Cerebellar cortex (tissue), 1 donor: ENCODE measurements at regions not wholly inside any gene's neighbourhood (a gene's known extent, or its start where the extent isn't known, plus 50 kb on each side); places are given as distances from the start of the nearest gene placed in this dataset.
"Not testable (repeated sequence)": the region's sequence is repeated elsewhere in the genome, so short reads cannot be mapped to it uniquely, and the experiment has no call there.

Experiments used
- DNase-seq: peaks from one replicate; pipeline ENCODE4 v3.0.0-alpha.2; 2015; ENCODE audit warnings: low spot score

DNA sequence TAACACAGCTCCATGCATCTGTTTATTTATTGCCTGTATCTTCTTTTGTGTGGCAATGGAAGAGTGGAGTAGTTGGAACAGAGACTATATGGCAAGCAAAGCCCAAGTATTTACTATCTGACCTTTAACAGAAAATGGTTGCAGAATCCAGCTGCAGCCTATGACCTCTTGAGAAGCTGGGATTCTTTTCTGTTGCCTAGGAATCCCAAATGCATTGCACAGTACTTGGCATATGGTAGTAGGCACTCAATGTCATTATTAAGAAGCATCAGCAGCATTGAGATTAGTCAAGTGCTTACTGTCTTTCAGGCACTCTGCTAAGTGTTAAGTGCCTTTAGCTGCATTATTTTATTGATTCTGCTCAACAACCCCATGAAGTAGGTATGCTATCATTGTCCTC lies 331.6 kb downstream of the CCDC85A start:
- no peak for DNase-seq

DNA sequence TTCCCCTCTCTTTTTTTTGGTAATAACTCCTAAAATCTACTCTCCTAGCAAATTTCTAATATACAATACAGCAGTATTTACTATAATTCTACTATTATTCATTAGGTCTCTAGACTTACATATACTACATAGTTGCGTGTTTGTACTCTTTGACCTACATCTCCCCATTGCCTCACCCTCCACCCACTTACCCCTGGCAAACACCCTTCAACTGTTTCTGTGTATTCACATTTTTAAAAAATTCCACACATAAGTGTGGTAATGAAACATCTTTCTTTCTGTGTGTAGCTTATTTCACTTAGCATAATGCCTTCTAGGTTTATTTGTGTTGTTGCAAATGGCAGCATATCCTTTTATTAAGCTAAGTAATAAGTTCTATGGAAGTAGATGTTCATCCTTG lies 336.0 kb downstream of the CCDC85A start:
- no peak for DNase-seq

DNA sequence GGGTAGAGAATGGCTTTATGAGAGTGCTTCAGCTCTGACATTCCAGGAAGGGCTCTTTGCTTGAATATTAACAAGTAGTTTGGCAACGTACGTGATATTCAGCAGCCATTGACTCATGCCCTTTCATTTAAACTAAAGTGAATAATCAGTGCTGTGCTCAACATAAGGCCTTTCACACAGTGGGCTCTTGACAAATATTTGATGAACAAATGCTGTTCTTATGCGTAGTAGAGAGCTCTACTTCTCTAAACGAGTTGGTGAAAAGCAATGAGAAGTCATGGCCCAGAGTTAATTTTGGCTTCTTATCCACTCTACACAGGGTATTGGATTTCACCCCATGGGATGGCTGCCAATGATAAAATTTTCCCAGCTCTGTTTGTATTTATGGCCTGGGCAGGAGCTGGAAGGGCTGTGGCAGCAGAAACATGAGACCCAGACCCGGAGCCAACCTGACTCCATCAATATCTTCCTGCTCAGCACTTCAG lies 338.9 kb downstream of the CCDC85A start:
- peak; percentile 9 for DNase-seq

DNA sequence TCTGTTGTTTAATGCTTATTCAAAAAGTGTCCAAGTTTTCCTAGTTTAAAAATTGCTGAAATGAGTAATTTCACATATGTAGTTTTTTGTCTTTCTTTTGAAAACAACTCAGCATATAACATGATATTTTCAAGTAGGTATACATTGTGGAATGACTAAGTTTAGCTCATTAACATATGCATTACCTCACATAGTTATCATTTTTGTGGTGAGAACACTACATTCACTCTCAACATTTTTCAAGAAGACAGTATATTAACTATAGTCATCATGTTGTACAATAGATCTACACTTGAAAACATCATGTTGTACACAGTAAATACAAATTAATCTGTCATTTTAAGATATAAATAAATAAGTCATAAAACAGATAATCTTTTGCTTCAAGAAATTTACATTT lies 340.0 kb downstream of the CCDC85A start:
- no peak for DNase-seq

DNA sequence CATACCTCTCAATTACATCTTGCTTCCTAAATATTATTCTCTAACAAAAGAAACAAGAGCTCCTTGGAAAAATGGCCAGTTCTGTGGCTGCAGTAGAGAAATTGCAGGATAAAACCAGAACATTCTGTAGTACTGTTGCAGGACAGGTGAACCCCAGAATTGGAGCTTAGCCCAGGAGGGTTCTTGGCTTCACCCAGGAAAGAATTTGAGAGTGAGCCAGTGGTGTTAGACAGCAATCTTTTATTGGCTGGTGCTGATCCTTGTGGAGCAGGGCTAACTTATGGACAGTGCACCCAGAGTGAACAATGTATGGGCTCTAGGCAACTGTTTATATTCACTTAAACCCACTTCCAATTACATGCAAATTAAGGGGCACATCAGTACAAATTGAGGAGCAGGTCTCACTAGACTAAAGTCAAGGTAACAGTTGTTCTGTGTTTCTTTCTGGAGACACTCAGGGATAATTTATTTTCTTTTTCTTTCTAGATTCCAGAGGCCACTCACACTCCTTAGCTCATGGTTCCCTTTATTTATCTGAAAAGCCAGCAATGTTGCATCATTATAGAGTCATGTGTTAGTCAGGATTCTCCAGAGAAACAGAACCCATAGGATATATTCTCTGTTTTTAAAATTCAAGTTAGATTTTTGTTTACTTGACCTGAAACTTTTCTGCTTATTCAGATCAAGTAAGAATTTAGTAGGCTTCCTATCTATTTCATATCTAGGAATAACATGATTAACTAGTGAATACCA lies 348.1 kb downstream of the CCDC85A start:
- DNase-seq = peak; percentile 47

DNA sequence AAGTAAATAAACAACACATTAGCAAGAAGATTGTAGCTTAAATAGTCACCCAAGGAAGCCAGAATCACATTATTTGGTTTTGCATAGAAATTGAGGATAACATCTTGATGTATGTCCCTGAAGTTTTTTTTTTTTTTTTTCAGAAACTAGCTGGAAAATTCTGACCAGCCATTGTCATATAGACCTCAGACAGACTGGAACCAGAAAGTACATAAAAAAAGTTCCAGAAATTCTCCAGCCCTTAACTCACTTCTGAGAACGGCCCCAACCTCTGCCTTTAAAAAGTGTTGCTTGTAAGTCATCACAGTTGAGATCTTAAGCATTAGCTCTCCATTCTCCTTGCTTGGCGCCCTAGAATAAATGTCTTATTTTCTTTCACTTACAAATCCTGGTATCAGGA lies 350.5 kb downstream of the CCDC85A start:
- no peak for DNase-seq

DNA sequence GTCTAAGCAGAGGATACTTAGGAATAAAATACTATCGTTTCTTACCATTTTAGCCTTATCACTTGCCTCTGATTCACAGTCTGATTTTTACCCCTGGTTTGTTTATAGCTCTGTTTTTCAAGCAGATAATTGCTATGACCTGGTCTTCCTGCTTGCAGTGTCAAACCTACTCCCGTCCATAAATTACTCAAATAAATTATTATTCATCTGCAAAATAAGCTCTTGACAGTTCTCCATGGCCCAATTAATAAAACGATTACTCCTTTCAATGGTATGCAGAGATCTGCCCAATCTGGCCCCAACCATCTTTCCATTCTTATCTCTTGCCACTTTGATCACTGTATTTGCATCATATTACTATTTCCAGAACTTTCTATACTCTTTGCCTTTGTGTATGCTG lies 354.0 kb downstream of the CCDC85A start:
- DNase-seq = no peak

DNA sequence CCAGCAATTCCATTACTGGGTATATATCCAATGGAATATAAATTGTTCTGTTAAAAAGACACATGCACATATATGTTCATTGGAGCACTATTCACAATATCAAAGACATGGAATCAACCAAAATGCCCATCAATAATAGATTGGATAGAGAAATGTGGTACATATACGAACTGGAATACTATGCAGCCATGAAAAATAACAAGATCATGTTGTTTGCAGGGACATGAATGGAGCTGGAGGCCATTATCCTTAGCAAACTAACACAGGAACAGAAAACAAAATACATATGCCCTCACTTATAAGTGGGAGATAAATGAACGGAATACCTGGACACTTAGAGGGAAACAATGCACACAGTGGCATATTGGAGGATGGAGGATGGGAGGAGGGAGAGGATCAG lies 355.8 kb downstream of the CCDC85A start:
- no peak for DNase-seq

DNA sequence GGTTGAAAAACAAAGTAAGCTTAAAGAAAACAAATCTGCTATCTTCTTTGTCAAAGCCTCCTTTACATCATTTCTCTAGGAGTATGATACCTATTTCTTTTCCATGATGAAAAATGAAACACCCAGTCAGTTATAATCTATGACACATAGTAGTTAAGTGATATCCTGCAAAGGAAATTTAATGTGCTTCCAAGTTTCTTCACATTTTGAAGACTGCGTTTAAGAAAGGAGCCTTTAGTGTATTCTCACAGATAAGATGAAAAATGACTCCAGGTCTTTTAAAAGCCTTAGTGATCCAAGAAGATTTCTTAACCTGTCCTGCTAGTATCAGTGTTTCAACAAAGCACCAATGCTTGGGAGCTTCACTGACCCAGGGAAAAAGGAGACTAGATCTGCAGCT lies 356.7 kb downstream of the CCDC85A start:
- DNase-seq = no peak

DNA sequence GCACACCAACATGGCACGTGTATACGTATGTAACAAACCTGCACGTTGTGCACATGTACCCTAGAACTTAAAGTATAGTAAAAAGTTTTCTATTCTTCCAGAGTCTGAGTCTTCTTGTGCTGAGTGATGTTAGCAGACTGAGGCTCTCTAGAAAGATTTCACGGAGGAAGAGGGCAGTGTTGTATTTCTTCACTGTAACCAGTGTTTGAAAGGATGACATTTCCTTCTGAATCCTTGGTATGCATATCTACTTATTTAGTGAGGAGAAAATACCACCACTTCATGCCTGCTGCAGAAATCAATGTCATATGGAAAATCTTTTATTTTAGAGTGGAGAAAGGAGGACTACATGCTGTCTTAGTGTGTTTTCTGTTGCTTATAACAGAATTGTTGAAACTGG lies 357.1 kb downstream of the CCDC85A start:
- no peak for DNase-seq

DNA sequence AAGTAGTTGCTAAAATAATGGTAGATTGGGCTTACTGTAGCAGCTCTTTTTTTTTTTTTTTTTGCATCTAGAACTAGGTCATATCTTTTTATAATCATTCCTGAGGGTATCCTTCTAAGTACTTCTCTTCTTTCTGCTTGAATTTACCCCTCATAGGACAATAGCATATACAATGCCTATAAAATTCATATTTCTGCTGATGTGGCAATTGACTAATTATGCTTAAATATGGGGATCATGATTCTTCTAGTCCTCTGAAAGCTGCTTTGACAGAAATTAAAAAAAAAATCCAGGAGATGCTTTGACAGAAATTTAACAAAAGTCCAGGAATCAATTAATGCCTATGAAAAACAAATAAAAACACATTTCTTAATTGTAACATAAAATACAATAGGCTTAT lies 358.4 kb downstream of the CCDC85A start:
- DNase-seq = no peak

DNA sequence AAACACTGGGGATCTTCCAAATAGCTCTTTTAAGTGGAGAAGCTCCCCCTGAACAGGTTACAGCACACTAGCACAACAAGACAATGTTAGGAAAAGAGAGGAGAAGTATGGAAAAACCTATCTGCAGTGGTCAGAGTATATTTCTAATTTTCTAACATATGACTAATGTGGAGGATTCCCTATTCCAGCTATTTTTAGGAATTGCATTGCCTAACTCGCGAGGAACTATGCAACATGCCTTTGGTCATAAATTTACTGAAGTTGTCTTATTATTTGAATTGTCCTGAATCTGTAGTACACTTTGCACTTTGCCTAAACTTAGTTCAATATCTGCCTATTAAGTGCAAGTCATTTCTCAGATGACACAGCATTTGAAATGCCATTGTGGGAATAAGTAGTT lies 381.4 kb downstream of the CCDC85A start:
- no peak for DNase-seq

DNA sequence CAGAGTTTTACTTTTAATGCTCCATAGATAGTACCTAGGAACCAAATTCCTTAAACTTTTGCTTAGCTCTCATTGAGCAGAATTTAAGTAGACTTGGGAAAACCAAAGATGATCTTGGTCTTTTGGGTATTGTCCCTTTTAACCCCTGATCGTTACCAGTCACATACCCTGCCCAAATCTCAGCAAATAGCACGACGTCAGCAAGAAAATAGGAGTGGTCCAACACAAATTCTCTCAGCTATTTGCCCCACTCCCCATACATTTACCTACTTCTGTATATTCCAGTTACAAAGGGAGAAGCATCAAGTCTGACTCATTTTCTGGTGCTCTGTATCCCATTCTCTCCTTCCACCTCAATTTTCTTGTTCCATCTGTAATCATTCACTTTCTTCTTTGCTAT lies 387.3 kb downstream of the CCDC85A start:
- no peak for DNase-seq

DNA sequence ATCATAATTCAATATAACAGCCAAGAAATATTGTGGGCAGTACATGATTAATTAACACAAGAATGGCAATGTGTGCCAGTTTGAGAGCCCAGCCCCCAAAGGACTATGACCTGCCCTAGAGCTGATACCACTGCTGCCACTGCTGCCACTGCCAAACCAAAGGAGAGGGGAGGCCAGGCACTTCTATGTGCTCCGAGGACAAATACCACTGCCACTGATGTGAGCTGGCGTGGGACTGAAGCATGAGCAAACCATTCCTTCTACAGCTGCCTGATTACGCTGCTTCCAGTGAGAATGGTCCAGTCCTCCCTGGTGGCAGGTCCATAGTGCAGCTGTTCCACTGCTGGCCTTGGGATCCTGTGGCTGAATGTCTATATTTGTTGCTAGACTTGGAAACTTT lies 392.2 kb downstream of the CCDC85A start:
- no peak for DNase-seq

DNA sequence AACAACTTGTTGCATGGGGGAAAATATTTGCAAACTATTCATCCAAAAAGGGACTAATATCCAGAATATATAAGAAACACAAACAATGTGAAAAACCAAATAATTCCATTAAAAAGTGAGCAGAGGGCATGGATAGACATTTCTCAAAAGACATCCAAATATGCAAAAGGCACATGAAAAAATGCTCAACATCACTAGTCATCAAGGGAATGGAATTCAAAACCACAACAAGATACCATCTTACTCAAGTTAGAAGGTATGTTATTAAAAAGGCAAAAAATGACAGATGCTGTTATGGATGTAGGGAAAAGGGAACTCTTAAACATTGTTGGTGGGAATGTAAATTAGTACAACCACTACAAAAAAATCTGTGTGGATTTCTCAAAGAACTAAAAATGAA lies 396.5 kb downstream of the CCDC85A start:
- no peak for DNase-seq

DNA sequence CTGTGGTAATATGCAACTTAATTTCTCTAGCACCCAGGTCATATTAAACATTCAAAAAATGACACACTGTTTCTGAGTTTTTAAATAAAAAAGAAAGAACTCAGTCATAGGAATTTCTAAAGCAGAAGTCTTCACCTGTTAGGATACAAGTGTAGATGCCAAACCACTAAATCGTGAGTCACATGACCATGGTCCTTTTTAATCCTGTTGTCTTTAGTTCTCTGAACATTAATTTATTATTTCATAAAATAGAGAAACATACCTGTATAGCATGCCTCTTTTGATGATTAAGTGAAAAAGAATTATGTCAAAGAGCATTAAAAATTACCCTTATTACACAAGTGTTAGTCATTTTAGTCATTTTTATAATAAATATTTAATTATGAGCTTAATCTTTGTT lies 398.8 kb downstream of the CCDC85A start:
- DNase-seq = no peak

DNA sequence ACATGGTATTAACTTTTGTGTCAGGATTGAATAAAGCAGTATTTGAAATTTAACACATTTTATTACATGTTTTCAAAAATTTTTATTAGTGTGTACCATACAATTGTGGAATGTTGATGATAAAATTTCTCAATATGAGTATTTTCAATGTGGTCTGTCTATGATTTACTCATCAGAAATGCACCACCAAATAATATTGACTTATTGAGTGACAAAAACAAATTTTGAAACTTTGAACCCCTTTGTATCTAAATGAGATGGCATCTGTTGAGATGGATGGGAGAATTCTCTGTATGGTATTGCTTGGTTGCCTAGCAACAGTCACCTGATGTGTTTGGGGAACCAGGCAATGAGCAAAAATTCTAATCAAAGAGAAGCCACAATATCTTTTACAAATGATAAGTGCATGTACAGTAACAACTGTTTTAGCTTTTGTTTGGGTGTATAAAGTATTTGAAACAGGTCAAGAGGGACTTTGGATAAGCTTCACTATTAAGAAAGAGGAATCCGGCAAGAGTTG lies 400.1 kb downstream of the CCDC85A start:
- DNase-seq = no peak

DNA sequence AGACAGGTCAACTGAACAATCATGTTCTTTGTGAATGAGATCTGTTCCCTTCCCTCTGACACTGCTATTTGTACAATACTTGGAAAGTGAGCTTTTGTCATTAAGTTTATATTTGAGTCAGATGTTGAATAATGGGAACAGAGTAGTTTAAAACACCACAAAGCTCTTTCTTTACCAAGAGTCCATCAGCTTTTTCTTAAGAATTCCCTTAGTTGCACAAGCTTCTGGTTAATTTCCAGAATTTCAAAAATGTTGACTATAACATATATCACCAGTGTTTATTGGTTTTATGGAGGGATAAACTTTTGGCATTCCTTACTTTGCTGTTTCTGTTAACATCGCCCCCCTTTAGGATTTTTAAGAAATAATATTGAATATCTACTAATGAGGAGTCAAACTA lies 403.7 kb downstream of the CCDC85A start:
- no peak for DNase-seq

DNA sequence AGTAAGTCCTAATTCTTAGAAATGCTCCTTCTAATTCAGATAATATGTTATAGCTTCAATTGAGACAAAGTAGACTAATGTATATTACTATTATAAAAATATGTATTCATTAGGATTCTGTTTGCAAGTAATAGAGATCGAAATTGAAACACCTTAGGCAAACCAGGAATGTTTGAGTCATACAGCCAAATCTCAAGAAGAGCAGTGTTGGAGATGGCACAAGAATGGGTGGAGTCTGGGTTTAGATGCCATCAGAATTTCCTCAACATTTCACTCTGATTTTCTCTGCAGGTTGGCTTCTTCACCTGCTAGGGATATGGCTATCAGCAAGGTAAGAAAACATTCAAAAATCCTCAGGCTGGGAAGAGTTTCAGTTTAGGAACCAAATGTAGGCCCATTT lies 405.4 kb downstream of the CCDC85A start:
- DNase-seq = no peak

DNA sequence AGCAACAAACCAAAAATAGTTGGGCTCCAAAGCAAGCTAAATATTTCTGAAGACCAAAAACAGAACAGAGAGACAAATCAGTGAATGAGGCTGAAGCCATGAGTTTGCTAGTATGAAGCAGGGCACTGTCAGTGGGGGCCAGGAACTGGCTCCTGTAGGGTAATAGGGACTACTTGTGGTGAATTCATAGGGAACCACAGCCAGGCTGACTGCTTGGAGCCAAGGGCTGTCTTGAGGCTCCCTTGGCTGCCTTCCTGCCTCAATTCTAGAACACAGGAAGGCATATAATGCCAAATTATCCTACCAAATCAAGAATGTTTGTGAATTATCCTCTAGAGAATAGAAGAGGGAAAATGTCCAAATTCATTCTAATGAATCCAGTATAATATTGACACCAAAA lies 406.0 kb downstream of the CCDC85A start:
- peak; percentile 7 for DNase-seq

DNA sequence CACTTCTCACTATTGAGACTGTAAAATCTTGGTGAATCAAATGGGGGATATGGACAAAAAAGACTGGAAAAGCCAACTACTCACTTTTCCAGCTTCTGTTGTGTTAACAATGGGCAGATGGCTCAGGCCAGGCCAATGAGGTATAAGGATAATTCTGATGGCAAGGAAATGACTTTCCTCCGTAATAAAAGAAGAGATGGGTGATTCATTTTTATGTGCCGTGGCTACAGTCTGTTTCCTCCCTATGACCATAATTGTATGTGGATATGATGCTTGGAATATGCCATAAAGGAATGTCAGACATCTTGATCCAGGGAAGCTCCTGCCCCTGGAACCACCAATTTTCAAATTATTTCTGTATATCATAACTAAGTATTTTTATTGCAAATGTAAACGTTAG lies 406.8 kb downstream of the CCDC85A start:
- no peak for DNase-seq

DNA sequence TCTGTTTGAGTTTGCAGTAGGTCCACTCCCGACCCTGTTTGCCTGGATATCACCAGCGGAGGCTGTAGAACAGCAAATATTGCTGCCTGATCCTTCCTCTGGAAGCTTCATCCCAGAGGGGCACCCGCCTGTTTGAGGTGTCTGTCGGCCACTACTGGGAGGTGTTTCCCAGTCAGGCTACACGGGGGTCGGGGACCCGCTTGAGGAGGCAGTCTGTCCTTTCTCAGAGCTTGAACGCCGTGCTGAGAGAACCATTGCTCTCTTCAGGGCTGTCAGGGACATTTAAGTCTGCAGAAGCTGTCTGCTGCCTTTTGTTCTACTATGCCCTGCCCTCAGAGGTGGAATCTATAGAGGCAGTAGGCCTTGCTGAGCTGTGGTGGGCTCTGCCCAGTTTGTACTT lies 422.3 kb downstream of the CCDC85A start:
- not testable (repeated sequence) for DNase-seq

DNA sequence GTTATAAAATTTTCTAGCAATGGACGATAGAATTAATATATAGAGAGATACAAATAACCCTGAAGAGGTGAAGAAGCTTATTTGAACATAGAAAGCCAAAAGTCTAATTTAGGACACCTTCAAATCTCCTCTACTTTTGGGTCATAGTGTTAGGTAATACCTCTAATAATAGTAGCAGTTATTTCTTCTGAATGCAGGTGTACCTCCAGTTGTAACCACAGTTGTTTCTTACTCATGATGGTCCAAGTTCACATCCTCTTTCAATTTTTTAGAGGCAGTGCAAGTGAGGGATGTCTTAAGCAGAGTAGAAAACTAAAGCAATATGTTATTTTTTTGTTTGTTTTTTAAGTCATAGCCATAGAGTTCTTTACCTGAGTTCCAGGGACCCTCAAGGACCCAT lies 429.5 kb downstream of the CCDC85A start:
- DNase-seq = no peak

DNA sequence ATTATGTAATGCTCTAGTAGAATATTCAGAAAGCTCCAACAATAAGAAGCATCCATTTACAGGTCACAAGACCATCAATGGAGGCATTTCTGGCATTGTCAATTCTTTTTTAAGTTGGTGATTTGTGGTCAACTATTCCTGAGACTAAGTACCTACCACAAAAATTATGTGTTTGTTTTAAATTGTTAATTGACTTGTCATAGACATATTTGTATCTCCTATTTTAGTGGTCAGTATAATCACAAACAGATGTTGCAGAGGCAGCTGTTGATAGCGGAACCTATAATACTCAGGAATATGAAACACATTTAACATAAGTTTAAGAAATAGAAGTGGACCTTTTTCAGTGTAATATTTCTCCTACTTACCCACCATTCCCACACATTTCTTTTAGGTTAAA lies 430.1 kb downstream of the CCDC85A start:
- no peak for DNase-seq
